SK-N-MC (cell line): ENCODE measurements at regions not wholly inside any gene's neighbourhood (a gene's known extent, or its start where the extent isn't known, plus 50 kb on each side); places are given as distances from the start of the nearest gene placed in this dataset.

ENCODE experiments used
- EZH2 ChIP-seq: fragments of 200-600 bp; sonication (generic); IDR thresholded peaks from one replicate; pipeline ENCODE4 v1.6.1; 2017; ENCODE audit warnings: antibody characterized with exemption
- POLR2AphosphoS5 ChIP-seq: IDR thresholded peaks from 2 replicates; pipeline ENCODE4 v1.6.1; 2012; ENCODE audit warnings: mild to moderate bottlenecking, low read depth, low read length, borderline replicate concordance

GRCh38 chr7:125316466-125316865 lies 386.8 kb upstream of the POT1 start:
- TF ChIP-seq EZH2 = no peak
- no peak for TF ChIP-seq POLR2AphosphoS5
